ENCODE measurements at regions not wholly inside any gene's neighbourhood (a gene's known extent, or its start where the extent isn't known, plus 50 kb on each side); places are given as distances from the start of the nearest gene placed in this dataset.
"Not testable (repeated sequence)": the region's sequence is repeated elsewhere in the genome, so short reads cannot be mapped to it uniquely, and the experiment has no call there.

DNA sequence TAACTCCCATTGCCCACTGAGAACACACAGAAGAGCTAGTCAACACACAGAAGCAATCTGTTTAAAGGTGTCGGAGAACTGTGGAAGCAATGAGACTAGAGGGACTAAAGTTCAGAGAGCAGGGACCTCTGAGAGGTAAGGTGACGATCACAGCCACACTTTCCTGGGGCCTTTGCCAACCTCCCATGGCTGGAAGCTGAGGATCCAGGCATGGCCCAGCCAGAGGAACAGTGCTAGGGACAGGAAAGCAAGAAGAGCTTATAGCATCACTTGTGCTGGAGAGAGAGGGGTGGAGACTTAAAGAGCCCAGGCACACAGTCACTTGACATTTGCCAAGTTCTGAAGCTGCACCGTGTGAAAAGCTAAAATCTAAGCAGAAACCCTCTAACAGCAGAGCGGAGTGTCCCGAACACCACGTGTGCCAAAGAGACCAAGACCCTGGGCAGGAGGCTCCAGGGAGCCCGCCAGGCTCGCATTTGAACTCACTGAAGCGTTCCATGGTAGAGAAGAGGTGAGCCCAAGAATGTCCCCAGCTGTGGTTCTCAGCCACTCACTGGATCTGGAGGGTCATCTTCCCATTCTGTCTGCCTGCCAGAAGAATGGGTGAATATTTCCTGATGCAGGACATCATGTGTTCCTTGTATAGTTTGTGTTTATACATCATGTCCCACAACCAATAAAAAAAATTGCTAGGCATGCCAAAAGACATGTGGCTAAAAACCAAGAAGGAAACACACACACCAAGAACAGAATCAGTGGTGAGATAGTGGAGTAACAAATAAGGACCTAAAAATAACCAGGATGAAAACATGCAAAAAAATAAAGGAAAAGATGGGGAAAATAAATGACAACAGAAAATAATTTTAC is 174.0 kb upstream of the C14orf180 start:
- DNase-seq, result no peak
- H3K9me3 Mint-ChIP-seq, result peaks cover 10% of the 10 kb centered on the region
- H3K4me1 Mint-ChIP-seq, result no peaks in the 10 kb centered on the region

DNA sequence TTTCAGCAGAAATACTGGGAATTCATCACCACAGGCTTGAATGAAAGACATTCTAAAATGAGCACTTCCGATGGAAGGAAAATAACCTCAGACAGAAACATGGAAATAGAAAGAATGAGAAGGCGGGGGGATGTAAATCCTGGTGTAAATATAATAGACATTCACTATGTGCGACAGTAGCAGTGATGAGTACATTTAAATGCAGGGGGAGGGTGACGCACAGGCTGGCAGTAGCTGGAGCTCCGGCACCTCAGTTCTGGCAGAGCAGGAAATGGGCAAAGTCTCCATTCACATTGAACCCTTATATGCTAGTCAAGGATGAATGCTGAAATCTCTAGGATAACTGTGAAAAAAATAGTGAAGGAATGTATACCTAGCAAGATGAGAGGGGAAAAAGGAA is 172.7 kb upstream of the C14orf180 start:
- Mint-ChIP-seq H3K4me1 (no peaks in the 10 kb centered on the region), H3K4me3 (no peak overlapping the region), H3K27me3 (peaks cover 4% of the 10 kb centered on the region), H3K36me3 (no peaks in the 10 kb centered on the region), H3K27ac (no peak overlapping the region), H3K9me3 (peaks cover 10% of the 10 kb centered on the region)
- no peak for DNase-seq

More for the DNA sequence above, 174.0 kb upstream of the C14orf180 start:
- Mint-ChIP-seq H3K27me3 (peaks cover 4% of the 10 kb centered on the region), H3K36me3 (no peaks in the 10 kb centered on the region), H3K27ac (no peak overlapping the region), H3K4me3 (no peak overlapping the region)

DNA sequence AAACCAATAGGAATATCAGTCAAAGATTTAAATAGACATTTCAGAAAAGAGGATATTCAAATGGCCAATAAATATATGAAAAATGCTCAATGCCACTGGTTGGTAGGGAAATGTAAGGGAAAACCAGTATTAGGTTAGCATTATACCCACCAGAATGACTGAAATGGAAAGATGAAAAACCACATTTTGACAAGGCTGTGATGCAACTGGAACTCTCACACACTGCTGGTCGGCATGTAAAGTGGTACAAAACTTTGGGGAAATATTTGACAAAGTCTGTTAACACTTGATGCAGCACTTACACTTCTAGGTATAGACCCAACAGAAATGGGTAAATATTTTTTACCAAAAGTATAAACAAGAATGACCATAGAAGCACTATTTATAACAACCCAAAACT is 163.2 kb upstream of the C14orf180 start:
- Mint-ChIP-seq H3K4me3 (no peak overlapping the region), H3K4me1 (no peaks in the 10 kb centered on the region), H3K27ac (no peak overlapping the region), H3K36me3 (no peaks in the 10 kb centered on the region), H3K27me3 (no peaks in the 10 kb centered on the region), H3K9me3 (no peaks in the 10 kb centered on the region)
- DNase-seq, result no peak

DNA sequence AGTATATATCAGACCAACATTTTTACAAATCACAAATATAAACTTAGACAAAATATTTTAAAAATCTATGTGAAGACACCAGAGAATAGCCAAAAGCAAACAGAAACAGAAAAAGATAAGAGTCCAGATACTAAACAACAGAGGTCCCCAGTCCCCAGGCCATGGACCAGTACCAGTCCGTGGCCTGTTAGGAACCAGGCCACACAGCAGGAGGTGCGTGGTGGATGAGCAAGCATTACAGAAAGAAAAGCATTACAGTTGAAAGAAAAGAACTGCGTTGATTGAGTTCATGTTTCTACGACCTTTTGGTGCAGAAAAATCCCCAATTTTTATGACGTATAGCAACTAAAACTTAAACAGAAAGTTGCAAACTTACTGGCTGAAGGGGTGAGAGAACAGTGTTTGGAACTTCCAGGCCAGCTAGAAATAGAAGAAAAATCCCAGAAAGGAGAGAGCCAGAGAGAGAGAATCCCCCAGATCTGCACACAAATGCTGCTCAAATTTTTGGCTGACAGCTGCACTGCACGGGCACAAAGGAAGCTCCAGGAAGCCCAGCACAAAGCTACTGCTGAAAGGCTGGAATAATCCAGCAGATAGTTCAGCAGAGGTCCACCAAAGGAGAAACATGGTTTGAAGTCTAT is 159.6 kb upstream of the C14orf180 start:
- no peak for DNase-seq
- Mint-ChIP-seq H3K36me3 (no peaks in the 10 kb centered on the region), H3K27ac (no peak overlapping the region), H3K27me3 (no peaks in the 10 kb centered on the region), H3K4me1 (no peaks in the 10 kb centered on the region), H3K9me3 (no peaks in the 10 kb centered on the region), H3K4me3 (no peak overlapping the region)

DNA sequence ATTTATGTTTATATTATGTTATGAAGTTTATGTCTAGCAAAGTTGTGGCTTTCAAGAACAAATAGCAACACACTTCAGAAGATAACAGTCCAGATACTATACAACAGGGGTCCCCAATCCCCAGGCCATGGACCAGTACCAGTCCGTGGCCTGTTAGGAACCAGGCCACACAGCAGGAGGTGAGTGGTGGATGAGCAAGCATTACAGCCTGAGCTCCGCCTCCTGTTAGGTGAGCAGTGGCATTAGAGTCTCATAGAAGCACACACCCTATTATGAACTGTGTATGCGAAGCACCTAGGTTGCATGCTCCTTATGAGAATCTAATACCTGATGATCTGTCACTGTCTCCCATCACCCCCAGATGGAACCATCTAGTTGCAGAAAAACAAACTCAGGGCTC is 159.0 kb upstream of the C14orf180 start:
- not testable (repeated sequence) for DNase-seq, H3K27ac Mint-ChIP-seq, H3K4me1 Mint-ChIP-seq, H3K27me3 Mint-ChIP-seq, H3K9me3 Mint-ChIP-seq, H3K4me3 Mint-ChIP-seq, H3K36me3 Mint-ChIP-seq

DNA sequence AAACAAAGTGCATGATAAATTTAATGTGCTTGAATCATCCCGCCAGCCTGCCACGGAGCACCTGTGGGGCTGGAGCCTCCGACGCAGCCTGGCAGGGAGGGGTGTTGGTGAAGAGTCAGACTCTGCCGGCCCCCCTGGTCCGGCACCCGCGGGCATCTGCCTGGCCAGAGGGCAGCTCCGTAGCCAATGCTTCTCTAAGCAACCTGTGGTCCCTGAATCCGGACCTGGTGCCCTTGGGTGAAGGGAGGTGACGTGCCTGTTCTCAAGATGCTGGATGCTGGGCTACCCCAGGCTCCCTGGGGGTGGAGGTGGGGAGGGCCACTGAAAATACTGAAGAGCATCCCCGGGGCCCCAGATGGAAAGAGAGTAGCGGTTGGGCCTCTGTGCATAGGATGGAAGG is 158.6 kb upstream of the C14orf180 start:
- H3K27ac Mint-ChIP-seq, result no peak overlapping the region
- no peaks in the 10 kb centered on the region for H3K36me3 Mint-ChIP-seq

DNA sequence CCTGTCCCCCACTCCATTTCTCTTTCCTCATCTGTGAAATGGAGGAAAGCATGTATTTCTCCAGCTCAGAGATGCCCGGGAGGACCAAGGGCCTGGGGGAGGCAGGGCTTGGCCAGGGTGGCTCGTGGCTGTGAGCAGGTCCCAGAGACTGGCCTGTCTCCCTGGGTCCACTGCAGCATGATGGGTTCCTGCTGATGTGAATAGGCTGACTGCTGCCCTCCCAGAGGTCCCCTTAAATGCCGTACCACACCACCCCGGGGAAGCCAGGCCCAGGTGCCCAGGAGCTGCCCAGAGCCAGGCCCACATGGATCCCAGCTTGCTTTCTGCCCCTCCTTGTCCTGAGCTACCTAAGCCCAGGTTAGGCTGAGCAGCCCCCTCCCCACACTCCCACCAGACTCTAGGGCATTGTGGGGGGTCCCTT is 158.2 kb upstream of the C14orf180 start:
- H3K36me3 Mint-ChIP-seq, result no peaks in the 10 kb centered on the region
- no peaks in the 10 kb centered on the region for H3K4me1 Mint-ChIP-seq
- no peak overlapping the region for H3K4me3 Mint-ChIP-seq
- H3K9me3 Mint-ChIP-seq, result no peaks in the 10 kb centered on the region
- no peak overlapping the region for H3K27ac Mint-ChIP-seq
- H3K27me3 Mint-ChIP-seq, result no peaks in the 10 kb centered on the region
- no peak for DNase-seq

More for the DNA sequence above, 158.6 kb upstream of the C14orf180 start:
- no peak for DNase-seq
- Mint-ChIP-seq H3K4me3 (no peak overlapping the region), H3K27me3 (no peaks in the 10 kb centered on the region), H3K9me3 (no peaks in the 10 kb centered on the region), H3K4me1 (no peaks in the 10 kb centered on the region)

DNA sequence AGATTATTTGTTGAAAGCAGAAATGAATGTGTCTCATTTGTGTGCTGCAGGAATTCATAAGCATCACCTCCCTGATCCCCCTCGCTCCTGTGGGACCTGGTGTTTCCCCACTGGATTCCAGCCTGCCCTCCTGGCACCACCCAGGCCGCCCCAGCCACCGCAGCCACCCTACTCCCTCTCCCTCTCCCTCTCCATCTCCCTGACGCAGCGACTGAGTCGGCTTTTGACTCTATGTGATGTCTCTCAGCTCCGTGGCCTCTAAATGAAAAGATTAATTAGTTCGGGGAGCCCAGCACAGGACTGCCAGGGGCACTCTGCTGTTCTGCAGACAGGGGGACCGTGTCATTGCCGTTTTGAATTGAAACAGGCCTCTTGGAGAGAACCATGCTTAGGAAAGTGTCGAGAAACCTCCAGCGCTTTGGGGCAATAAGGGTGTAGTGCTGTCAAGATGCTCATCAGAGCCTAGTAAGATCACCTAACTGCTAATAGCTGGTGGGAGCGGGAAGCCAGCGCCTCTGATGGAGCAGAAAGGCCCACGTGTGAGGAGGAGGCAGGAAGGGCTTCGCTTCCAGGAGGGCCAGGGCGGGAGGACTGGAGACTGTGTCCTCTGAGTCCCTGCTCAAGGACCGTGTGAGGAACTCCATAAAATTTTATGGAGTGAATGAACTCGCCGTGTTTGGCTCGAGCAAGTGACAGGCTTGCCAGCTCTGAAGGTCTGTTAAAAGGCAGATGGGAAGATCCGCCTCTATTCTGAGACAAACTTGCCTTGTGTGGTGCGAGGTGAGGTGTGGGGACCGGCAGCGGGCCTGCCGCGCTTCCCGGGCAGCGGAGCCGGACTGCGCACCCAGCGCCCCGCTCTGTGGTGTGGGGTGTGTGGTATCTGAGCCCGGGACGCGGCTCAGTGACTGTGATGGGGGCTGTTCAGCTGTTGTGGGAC is 157.4 kb upstream of the C14orf180 start:
- DNase-seq, result no peak
- Mint-ChIP-seq H3K27me3 (no peaks in the 10 kb centered on the region), H3K4me3 (no peak overlapping the region), H3K9me3 (no peaks in the 10 kb centered on the region), H3K27ac (no peak overlapping the region), H3K4me1 (no peaks in the 10 kb centered on the region), H3K36me3 (no peaks in the 10 kb centered on the region)

DNA sequence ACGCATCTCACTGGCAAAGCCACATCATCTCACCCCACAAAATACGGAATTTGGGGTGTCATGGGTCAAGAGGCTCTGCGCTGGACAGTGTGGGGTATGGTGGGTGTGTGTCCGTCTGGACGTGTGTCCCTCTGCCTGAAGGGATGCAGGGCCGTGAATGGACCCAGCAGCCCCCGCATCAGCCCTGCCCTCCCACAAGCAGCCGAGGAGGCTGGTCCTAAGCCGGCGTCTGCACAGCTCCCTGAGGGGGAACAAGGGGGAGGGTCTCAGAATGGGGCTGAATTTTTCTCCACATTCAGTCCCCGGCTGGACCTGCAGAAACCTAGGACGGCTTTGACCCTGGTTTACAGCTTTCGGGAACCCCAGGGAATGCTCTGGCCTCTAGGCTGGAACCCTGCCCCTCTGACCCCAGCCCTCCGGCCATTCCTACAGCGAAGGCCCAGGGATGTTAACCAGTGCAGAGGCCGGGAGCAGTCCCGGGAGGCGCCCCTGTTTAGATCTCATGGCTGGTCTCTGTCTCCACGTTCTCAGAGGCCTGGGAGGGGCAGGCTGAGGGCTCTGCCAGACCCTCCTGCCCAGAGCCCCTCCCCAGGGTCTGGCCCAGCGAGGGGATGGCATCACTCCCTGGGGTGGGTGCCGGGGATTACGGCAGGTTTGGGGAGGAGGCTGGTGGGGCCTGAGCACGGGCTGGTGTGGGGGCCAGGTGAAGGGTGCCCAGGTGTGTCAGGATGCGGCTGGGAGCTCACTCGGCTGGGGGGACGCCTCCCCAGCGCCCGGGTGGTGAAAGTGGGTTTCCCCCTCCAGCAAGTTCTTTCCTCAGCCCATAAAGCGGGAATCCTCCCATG is 156.5 kb upstream of the C14orf180 start:
- H3K4me1 Mint-ChIP-seq, result no peaks in the 10 kb centered on the region
- no peaks in the 10 kb centered on the region for H3K9me3 Mint-ChIP-seq
- H3K36me3 Mint-ChIP-seq, result no peaks in the 10 kb centered on the region
- DNase-seq, result no peak
- H3K27me3 Mint-ChIP-seq, result no peaks in the 10 kb centered on the region
- H3K4me3 Mint-ChIP-seq, result no peak overlapping the region
- no peak overlapping the region for H3K27ac Mint-ChIP-seq

DNA sequence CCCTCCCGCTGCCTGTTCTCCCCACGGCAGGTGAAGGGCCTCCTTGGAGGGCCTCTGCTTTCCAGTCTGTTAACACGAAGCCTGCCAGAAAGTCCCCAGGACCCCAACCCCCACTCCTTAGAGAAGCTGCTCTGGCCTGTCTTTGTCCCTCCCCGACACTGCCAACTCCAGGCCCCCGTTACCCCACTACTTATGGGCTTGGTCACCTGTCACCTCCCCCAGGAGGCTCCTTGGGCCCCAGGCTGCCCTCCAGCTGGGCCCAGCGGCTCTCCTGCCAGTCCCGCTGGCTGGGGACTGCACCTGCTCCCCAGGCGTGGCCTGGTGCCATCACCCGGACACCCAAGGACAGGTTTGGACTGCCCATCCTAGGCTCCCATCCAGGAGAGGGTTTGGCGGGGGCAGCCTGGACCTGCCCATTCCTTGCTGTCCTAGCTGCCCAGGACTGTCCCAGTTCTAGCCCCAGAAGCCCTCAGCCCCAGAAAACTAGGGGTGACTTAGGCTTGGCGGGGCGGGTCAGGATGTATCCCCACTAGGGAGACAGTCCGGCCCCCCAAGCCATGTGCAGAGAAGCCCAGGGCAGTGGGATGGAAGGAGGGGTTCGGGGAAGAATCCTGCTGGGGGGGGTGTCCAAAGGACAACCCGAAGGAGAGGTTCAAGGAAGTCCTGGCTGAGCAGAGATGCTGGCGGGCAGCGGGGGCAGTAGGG is 155.7 kb upstream of the C14orf180 start:
- Mint-ChIP-seq H3K4me3 (no peak overlapping the region), H3K36me3 (no peaks in the 10 kb centered on the region), H3K4me1 (peaks cover 3% of the 10 kb centered on the region), H3K27ac (no peak overlapping the region), H3K27me3 (no peaks in the 10 kb centered on the region), H3K9me3 (no peaks in the 10 kb centered on the region)
- no peak for DNase-seq

DNA sequence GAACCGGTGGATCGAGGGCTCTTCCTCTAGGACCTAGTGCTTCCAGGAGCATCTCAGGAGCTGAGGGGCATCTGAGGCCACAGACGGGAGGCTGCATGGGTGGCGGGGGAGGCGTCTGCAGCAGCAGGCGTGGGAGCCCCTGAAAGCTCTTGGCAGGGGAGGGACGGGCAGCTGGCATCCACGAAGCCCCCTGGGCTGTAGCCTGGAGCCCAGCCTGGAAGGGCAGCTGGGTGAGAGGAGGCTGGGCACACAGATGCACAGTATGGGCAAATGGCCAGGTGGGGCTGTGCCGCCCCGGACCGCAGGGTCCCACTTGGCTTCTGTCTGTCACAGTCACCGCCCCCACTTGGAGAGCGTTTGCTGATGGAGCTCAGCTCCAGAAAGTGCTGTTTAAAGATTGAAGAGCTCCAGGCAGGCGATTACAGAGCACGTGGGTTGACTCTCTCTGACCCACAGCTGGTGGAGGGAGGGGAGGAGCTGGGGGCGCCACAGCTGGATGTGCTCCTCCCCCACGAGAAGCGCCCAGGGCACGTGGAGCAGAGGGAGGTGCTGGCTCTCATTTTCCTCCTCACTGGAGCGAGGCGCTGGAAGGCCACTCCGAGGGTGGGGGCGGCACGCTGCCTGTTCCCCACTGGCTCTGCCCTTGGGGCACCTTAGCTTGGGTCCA is 155.0 kb upstream of the C14orf180 start:
- no peak for DNase-seq

DNA sequence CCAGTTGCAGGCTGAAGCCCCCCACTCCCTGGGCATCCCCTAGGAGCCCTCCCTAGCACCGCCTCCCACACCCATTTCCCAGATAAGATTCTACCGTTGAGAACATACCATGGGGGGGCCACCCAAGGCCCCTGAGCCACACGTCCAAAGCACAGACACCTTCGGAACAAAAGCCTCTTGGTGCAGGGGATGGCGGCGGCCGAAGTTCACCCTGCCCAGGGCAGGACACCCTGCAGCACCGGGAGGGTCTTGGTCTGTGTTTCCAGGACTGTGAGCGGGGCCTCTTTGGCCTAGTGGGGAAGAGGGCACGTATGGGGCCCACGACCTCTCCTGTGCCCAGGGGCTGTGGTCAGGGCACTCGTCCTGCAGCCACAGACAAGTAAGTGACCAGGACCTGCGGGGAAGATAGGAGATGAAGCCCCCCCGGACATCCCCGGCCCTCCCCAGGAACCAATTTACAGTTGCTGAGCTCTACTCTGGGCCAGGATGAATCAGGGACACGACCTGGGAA is 154.3 kb upstream of the C14orf180 start:
- H3K4me3 Mint-ChIP-seq, result no peak overlapping the region
- no peak for DNase-seq
- no peaks in the 10 kb centered on the region for H3K36me3 Mint-ChIP-seq
- peaks cover 4% of the 10 kb centered on the region for H3K4me1 Mint-ChIP-seq
- no peak overlapping the region for H3K27ac Mint-ChIP-seq
- H3K27me3 Mint-ChIP-seq, result no peaks in the 10 kb centered on the region
- no peaks in the 10 kb centered on the region for H3K9me3 Mint-ChIP-seq

More for the DNA sequence above, 155.0 kb upstream of the C14orf180 start:
- no peaks in the 10 kb centered on the region for H3K27me3 Mint-ChIP-seq
- H3K4me3 Mint-ChIP-seq, result no peak overlapping the region
- H3K9me3 Mint-ChIP-seq, result no peaks in the 10 kb centered on the region
- H3K4me1 Mint-ChIP-seq, result peaks cover 4% of the 10 kb centered on the region
- H3K36me3 Mint-ChIP-seq, result no peaks in the 10 kb centered on the region
- no peak overlapping the region for H3K27ac Mint-ChIP-seq
